Kidney (tissue), 13 donors: ENCODE measurements at regions not wholly inside any gene's neighbourhood (a gene's known extent, or its start where the extent isn't known, plus 50 kb on each side); places are given as distances from the start of the nearest gene placed in this dataset.

ENCODE experiments used
- DNase-seq, 5 donors: peaks; one replicate each; pipeline ENCODE4 v3.0.0-alpha.2; 2013 to 2020
- FAIRE-seq: peaks from 2 replicates; lab custom pipeline; 2012; peaks lifted over from hg19 to GRCh38; lab: Jason Lieb, UNC
- H3K27ac ChIP-seq, 2 donors: one replicate each; pipeline ENCODE4 v1.7.0; 2013; ENCODE audit warnings: low read depth in 2 of 2, low read length in 2 of 2, inconsistent platforms in 1 of 2
- H3K27me3 ChIP-seq: one replicate; pipeline ENCODE4 v1.7.1; 2013; ENCODE audit warnings: low read length, inconsistent platforms; ENCODE audit not compliant: control insufficient read depth, insufficient read depth
- H3K36me3 ChIP-seq, 3 donors: one replicate each; pipeline versions ENCODE4 v1.7.0 to v1.7.1; 2013; ENCODE audit warnings: low read length in 3 of 3, control low read depth in 1 of 3, inconsistent platforms in 1 of 3; ENCODE audit not compliant: insufficient read depth in 3 of 3, control insufficient read depth in 2 of 3
- H3K4me1 ChIP-seq, 3 donors: one replicate each; pipeline versions ENCODE4 v1.7.0 to v1.7.1; 2013; ENCODE audit warnings: low read length in 3 of 3, inconsistent platforms in 1 of 3, low read depth in 1 of 3; ENCODE audit not compliant: control insufficient read depth in 2 of 3, insufficient read depth in 2 of 3
- H3K4me3 ChIP-seq, 3 donors: one replicate each; pipeline versions ENCODE4 v1.7.0 to v1.8.1; 2013; ENCODE audit warnings: low read length in 3 of 3, control low read depth in 1 of 3, inconsistent platforms in 1 of 3
- H3K9ac ChIP-seq, 3 donors: one replicate each; pipeline versions ENCODE4 v1.7.0 to v1.7.1; 2013; ENCODE audit warnings: low read length in 3 of 3, control low read depth in 1 of 3, inconsistent platforms in 1 of 3
- H3K9me3 ChIP-seq, 3 donors: one replicate each; pipeline versions ENCODE4 v1.7.0 to v1.7.1; 2013; ENCODE audit warnings: low read length in 3 of 3, control low read depth in 1 of 3, inconsistent platforms in 1 of 3; ENCODE audit not compliant: control insufficient read depth in 2 of 3, insufficient read depth in 1 of 3
- intact Hi-C: fragments of 100-400 bp; cut with DNase I; formaldehyde crosslinking; loops from one replicate; pipeline ENCODE4 v1.11.1; 2022
- TF ChIP-seq, protein P1 (sequence below): IDR thresholded peaks from 3 replicates; pipeline ENCODE4 v1.5.1; 2012; ENCODE audit warnings: mild to moderate bottlenecking, moderate library complexity, borderline replicate concordance; ENCODE audit not compliant: insufficient read depth; ENCODE audit errors: extremely low read depth
- donor health status: control.
- donor health status: control.
- donor health status: control.
- donor health status: control.
- donor health status: control.
- donor health status: DM: yes; HTN: yes; CAD: no.
- donor health status: Normal renal cell carcinoma (clear cell type).

GRCh38 chr7:125119559-125120115, 190.0 kb upstream of the POT1 start:
- no peak overlapping the region for H3K4me3 ChIP-seq
- TF ChIP-seq, protein P1, sequence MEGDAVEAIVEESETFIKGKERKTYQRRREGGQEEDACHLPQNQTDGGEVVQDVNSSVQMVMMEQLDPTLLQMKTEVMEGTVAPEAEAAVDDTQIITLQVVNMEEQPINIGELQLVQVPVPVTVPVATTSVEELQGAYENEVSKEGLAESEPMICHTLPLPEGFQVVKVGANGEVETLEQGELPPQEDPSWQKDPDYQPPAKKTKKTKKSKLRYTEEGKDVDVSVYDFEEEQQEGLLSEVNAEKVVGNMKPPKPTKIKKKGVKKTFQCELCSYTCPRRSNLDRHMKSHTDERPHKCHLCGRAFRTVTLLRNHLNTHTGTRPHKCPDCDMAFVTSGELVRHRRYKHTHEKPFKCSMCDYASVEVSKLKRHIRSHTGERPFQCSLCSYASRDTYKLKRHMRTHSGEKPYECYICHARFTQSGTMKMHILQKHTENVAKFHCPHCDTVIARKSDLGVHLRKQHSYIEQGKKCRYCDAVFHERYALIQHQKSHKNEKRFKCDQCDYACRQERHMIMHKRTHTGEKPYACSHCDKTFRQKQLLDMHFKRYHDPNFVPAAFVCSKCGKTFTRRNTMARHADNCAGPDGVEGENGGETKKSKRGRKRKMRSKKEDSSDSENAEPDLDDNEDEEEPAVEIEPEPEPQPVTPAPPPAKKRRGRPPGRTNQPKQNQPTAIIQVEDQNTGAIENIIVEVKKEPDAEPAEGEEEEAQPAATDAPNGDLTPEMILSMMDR: no peak
- intact Hi-C loops: no loop called here
- FAIRE-seq (no peak), DNase-seq (peak in 2 of 5 donors; percentile 8 to 9)
- peaks cover 0 to 4% (median 0%) of the 10 kb centered on the region in 3 donors for H3K4me1 ChIP-seq
- H3K36me3 ChIP-seq: no peaks in the 10 kb centered on the region
- no peak overlapping the region for H3K9ac ChIP-seq
- H3K27ac ChIP-seq: no peak overlapping the region
- H3K27me3 ChIP-seq: no peaks in the 10 kb centered on the region
- H3K9me3 ChIP-seq: no peaks in the 10 kb centered on the region

GRCh38 chr7:125118444-125118843, 188.8 kb upstream of the POT1 start:
- intact Hi-C loops: no loop called here
- DNase-seq (no peak), FAIRE-seq (no peak)
- TF ChIP-seq, protein P1: no peak
- Histone ChIP-seq H3K9ac (no peak overlapping the region), H3K27ac (no peak overlapping the region), H3K27me3 (no peaks in the 10 kb centered on the region), H3K4me3 (no peak overlapping the region), H3K36me3 (no peaks in the 10 kb centered on the region), H3K9me3 (no peaks in the 10 kb centered on the region), H3K4me1 (peaks cover 0 to 4% (median 0%) of the 10 kb centered on the region in 3 donors)

- TF ChIP-seq, protein P1: no peak
- Histone ChIP-seq H3K4me1 (no peaks in the 10 kb centered on the region), H3K9ac (no peak overlapping the region), H3K9me3 (no peaks in the 10 kb centered on the region), H3K27me3 (no peaks in the 10 kb centered on the region), H3K4me3 (no peak overlapping the region), H3K27ac (no peak overlapping the region), H3K36me3 (no peaks in the 10 kb centered on the region)
- no peak for FAIRE-seq
- intact Hi-C loops: no loop called here
- no peak for DNase-seq
Observed at GRCh38 chr7:125112850-125113249, 183.2 kb upstream of the POT1 start.

DNA sequence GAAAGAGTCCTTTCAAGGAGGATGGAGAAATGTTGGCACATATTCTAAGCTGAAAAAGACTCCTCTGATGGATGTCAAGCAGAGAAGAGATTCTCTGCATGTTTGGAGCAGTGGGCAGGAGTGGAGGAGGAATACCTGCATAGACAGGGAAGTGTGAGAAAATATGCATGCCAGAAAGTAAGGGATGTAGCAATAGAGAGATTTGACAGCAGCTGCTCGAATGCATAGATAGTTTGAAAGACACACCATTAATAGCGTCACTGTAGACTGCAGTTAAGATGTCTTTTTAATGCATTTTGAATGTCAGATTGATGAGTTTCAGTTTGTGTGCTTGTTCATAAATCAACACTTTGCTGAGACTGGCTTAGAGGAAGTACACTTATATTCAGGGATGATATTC, 169.9 kb upstream of the POT1 start:
- intact Hi-C loops: no loop called here
- H3K4me3 ChIP-seq: no peak overlapping the region
- no peaks in the 10 kb centered on the region for H3K36me3 ChIP-seq
- TF ChIP-seq, protein P1: no peak
- no peak overlapping the region for H3K9ac ChIP-seq
- H3K4me1 ChIP-seq: no peaks in the 10 kb centered on the region
- no peaks in the 10 kb centered on the region for H3K9me3 ChIP-seq
- H3K27me3 ChIP-seq: no peaks in the 10 kb centered on the region
- FAIRE-seq (no peak), DNase-seq (no peak)
- H3K27ac ChIP-seq: no peak overlapping the region
